Gastroesophageal sphincter (tissue), 4 donors: ENCODE measurements at regions not wholly inside any gene's neighbourhood (a gene's known extent, or its start where the extent isn't known, plus 50 kb on each side); places are given as distances from the start of the nearest gene placed in this dataset.
"Not testable (repeated sequence)": the region's sequence is repeated elsewhere in the genome, so short reads cannot be mapped to it uniquely, and the experiment has no call there.

Experiments used
- ATAC-seq: fragments of 150-250 bp; one replicate; pipeline ENCODE4 v1.9.1; 2016; ENCODE audit warnings: mild to moderate bottlenecking, moderate library complexity
- H3K27ac ChIP-seq, 4 donors: fragments of 200-600 bp; sonication (generic) in 3 of 4; 1 replicate in 3 of 4; 2 replicates in 1 of 4; pipeline ENCODE4 v1.5.1; 2016 to 2019
- H3K27me3 ChIP-seq: fragments of 200-600 bp; sonication (generic); one replicate; pipeline ENCODE4 v1.5.1; 2019
- H3K36me3 ChIP-seq, 2 donors: fragments of 200-600 bp; sonication (generic); one replicate each; pipeline ENCODE4 v1.5.1; 2019; ENCODE audit warnings: control low read depth in 1 of 2
- H3K4me1 ChIP-seq, 3 donors: fragments of 200-600 bp; sonication (generic); 1 replicate in 2 of 3; 2 replicates in 1 of 3; pipeline ENCODE4 v1.5.1; 2016 to 2019; ENCODE audit warnings: control low read depth in 2 of 3
- H3K4me3 ChIP-seq, 2 donors: fragments of 200-600 bp; sonication (generic); one replicate each; pipeline ENCODE4 v1.5.1; 2019; ENCODE audit warnings: mild to moderate bottlenecking in 1 of 2, moderate library complexity in 1 of 2
- H3K9me3 ChIP-seq, 3 donors: fragments of 200-600 bp; sonication (generic); one replicate each; pipeline ENCODE4 v1.5.1; 2017 to 2019; ENCODE audit warnings: control low read depth in 2 of 3
- EP300 ChIP-seq: sonication (generic); formaldehyde crosslinking; IDR thresholded peaks from one replicate; pipeline ENCODE4 v1.6.1; 2017; ENCODE audit warnings: antibody characterized with exemption, mild to moderate bottlenecking
- POLR2A ChIP-seq, 2 donors: fragments of 450-650 bp; IDR thresholded peaks; one replicate each; pipeline ENCODE4 v1.6.1; 2017; ENCODE audit warnings: antibody characterized with exemption in 2 of 2, mild to moderate bottlenecking in 2 of 2, moderate library complexity in 1 of 2
- POLR2AphosphoS5 ChIP-seq: sonication (generic); formaldehyde crosslinking; IDR thresholded peaks from one replicate; pipeline ENCODE4 v1.6.1; 2017; ENCODE audit warnings: antibody characterized with exemption
- WGBS, 2 donors: methylation state at CpG; one replicate each; pipeline ENCODE4 v1.1.5; 2018; ENCODE audit warnings: low coverage in 1 of 2; 5-methylcytosine and 5-hydroxymethylcytosine counted together
- TF ChIP-seq, protein P1 (sequence below), 4 experiments: fragments of 200-600 bp in 2 of 4; fragments of 450-650 bp in 2 of 4; sonication (generic) in 1 of 4; IDR thresholded peaks; one replicate each; pipeline ENCODE4 v1.5.1; 2017 to 2019; ENCODE audit warnings: antibody characterized with exemption in 4 of 4, mild to moderate bottlenecking in 2 of 4, moderate library complexity in 2 of 4

DNA sequence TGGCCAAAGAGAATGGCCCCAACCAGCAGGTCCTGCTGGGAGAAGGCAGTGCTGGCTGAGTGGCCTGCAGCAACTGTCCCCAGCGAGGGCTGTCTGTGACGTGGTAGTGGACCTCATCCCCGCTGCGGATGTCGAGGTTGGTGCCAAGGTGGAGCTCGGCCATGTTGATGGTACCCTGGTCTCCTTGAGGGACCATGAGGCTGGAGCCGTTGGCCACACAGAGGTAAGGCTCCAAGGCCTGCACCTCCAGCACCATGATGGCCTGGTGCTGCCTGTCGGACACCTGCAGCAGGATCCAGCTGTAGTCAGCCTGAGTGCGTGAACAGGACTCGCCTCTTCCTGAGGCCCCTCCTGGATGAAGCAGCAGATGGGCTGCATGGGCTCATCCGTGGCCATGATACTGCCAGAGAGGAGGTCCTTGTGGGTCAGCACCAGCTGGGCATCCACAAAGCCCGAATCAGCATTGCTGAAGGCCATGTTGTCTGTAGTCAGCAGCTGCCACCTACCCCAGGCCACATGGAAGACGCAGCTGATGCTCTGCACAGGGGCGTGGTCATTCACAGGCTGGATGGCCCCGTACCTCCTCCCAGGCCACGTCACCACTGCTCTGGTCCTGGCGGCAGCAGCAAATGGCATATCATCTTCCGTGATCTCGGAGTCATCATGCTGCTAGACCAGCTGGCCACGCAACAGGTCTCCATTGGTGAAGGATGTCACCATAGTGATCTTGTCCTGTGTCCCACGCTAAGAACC is 167.5 kb downstream of the GOLGA6L4 start:
- H3K4me1 ChIP-seq, result no peaks in the 10 kb centered on the region
- 100% methylated on average over 1 to 6 of the region's 21 CpGs for WGBS, 2 donors
- TF ChIP-seq POLR2A (IDR thresholded peaks at IDR 0.05) (no peak), POLR2AphosphoS5 (no peak), EP300 (no peak)
- TF ChIP-seq, protein P1, sequence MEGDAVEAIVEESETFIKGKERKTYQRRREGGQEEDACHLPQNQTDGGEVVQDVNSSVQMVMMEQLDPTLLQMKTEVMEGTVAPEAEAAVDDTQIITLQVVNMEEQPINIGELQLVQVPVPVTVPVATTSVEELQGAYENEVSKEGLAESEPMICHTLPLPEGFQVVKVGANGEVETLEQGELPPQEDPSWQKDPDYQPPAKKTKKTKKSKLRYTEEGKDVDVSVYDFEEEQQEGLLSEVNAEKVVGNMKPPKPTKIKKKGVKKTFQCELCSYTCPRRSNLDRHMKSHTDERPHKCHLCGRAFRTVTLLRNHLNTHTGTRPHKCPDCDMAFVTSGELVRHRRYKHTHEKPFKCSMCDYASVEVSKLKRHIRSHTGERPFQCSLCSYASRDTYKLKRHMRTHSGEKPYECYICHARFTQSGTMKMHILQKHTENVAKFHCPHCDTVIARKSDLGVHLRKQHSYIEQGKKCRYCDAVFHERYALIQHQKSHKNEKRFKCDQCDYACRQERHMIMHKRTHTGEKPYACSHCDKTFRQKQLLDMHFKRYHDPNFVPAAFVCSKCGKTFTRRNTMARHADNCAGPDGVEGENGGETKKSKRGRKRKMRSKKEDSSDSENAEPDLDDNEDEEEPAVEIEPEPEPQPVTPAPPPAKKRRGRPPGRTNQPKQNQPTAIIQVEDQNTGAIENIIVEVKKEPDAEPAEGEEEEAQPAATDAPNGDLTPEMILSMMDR (IDR thresholded peaks at IDR 0.05), result no peak

GRCh38 chr15:84409357-84409756 is 173.8 kb downstream of the GOLGA6L4 start:
- not testable (repeated sequence) for ATAC-seq, H3K36me3 ChIP-seq, H3K4me3 ChIP-seq, H3K27me3 ChIP-seq, H3K27ac ChIP-seq, H3K9me3 ChIP-seq, H3K4me1 ChIP-seq
- WGBS, 2 donors, result no CpG with 5 or more reads among the region's 4 CpGs

More for the DNA sequence above, 167.5 kb downstream of the GOLGA6L4 start:
- ATAC-seq, result no peak
- Histone ChIP-seq H3K9me3 (no peaks in the 10 kb centered on the region), H3K27me3 (no peaks in the 10 kb centered on the region), H3K4me3 (no peak overlapping the region), H3K36me3 (peaks cover 0 to 20% of the 10 kb centered on the region in 2 donors), H3K27ac (no peak overlapping the region)

- not testable (repeated sequence) for H3K4me1 ChIP-seq, H3K9me3 ChIP-seq, H3K27me3 ChIP-seq, ATAC-seq, H3K36me3 ChIP-seq
- Histone ChIP-seq H3K27ac (peak overlapping the region in 3 of 4 donors; percentile 67 to 88 (median 83)), H3K4me3 (peak overlapping the region; percentile 41 to 62)
- WGBS, 2 donors, result no CpG with 5 or more reads among the region's 55 CpGs
- TF ChIP-seq, protein P1 (IDR thresholded peaks at IDR 0.05), result peak in 1 of 4 experiments; percentile 7
Observed at GRCh38 chr15:84421513-84422181, 179.2 kb upstream of the ZSCAN2 start.

GRCh38 chr15:84425327-84425726 is 175.5 kb upstream of the ZSCAN2 start:
- H3K4me3 ChIP-seq, H3K27ac ChIP-seq, ATAC-seq, H3K36me3 ChIP-seq, H3K4me1 ChIP-seq, H3K27me3 ChIP-seq, H3K9me3 ChIP-seq: not testable (repeated sequence)
- no CpG with 5 or more reads among the region's 7 CpGs for WGBS, 2 donors

GRCh38 chr15:84473305-84473877 is 127.4 kb upstream of the ZSCAN2 start:
- not testable (repeated sequence) for H3K4me1 ChIP-seq, H3K27ac ChIP-seq, H3K9me3 ChIP-seq, H3K4me3 ChIP-seq, H3K36me3 ChIP-seq, H3K27me3 ChIP-seq, ATAC-seq
- WGBS, 2 donors, result no CpG with 5 or more reads among the region's 26 CpGs

GRCh38 chr15:84476364-84477033 is 124.3 kb upstream of the ZSCAN2 start:
- not testable (repeated sequence) for H3K27me3 ChIP-seq, H3K4me1 ChIP-seq, H3K36me3 ChIP-seq, H3K9me3 ChIP-seq, H3K4me3 ChIP-seq, ATAC-seq, H3K27ac ChIP-seq
- WGBS, 2 donors, result no CpG with 5 or more reads among the region's 14 CpGs

- ATAC-seq, result peak; percentile 81
- H3K27ac ChIP-seq, H3K4me1 ChIP-seq, H3K4me3 ChIP-seq, H3K9me3 ChIP-seq, H3K27me3 ChIP-seq, H3K36me3 ChIP-seq: not testable (repeated sequence)
- no CpG with 5 or more reads among the region's 8 CpGs for WGBS, 2 donors
Observed at GRCh38 chr15:84477550-84477949, 123.3 kb upstream of the ZSCAN2 start.

DNA sequence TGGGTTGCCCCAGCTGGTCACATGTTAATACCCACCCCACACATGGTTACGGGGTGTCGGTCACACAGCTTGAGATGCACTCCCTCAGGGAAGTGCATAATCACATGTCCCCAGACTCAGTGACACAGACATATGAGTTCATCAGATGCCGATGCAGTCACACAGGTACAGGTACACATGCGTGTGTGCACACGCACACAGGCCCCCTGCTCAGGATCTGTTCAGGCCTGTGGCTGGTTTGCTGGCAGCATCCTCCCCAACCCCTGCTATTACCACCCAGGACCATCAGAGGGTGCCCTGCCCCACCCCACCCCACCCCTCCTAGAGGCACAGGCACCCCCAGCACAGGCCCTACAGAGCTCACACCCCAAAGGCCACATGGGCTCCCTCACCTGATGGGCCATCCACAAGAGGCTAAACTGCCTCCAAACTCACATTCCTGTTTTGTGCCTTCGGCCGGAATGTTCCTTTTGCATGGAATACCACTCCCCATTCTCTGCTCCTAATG is 120.6 kb upstream of the ZSCAN2 start:
- no CpG with 5 or more reads among the region's 7 CpGs for WGBS, 2 donors

DNA sequence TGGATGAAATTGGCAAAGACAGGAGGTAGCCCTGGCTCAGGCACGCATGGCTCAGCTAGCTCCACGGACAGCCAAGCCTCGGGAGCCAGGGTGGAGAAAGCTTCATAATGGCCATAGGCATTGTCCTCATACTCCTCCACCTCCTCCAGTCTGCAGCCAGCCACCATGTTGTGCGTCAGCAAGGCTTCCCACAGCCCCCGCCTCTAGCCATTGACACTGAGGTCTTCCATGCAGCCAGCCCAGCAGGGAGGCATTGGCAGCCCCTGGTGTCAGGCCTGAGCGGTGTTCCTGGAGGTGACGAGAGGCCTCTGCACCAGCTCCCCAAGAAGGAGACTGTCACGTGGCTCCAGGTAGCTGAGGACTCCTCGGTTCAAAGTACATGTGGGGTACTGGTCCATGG is 117.0 kb upstream of the ZSCAN2 start:
- ATAC-seq, result not testable (repeated sequence)

More for the DNA sequence above, 120.6 kb upstream of the ZSCAN2 start:
- H3K27me3 ChIP-seq, H3K4me1 ChIP-seq, H3K27ac ChIP-seq, H3K4me3 ChIP-seq, H3K36me3 ChIP-seq, H3K9me3 ChIP-seq, ATAC-seq: not testable (repeated sequence)

More for the DNA sequence above, 117.0 kb upstream of the ZSCAN2 start:
- not testable (repeated sequence) for H3K36me3 ChIP-seq, H3K27ac ChIP-seq, H3K9me3 ChIP-seq, H3K27me3 ChIP-seq, H3K4me3 ChIP-seq, H3K4me1 ChIP-seq
- WGBS, 2 donors, result no CpG with 5 or more reads among the region's 9 CpGs
